ENCODE measurements at regions not wholly inside any gene's neighbourhood (a gene's known extent, or its start where the extent isn't known, plus 50 kb on each side); places are given as distances from the start of the nearest gene placed in this dataset.

GRCh38 chr1:213484333-213484732 lies 433.3 kb downstream of the RPS6KC1 start:
- Histone ChIP-seq H3K4me3 (ENCODE audit: insufficient read depth, low read depth, low read length) (no peak overlapping the region), H3K27ac (ENCODE audit: low read depth, low read length) (no peak overlapping the region), H3K27me3 (ENCODE audit: insufficient read depth, low read length) (no peaks in the 10 kb centered on the region), H3K9me3 (ENCODE audit: insufficient read depth, low read depth, low read length) (no peaks in the 10 kb centered on the region), H3K4me2 (ENCODE audit: low read length) (no peak overlapping the region), H2AFZ (ENCODE audit: low read depth, low read length) (no peak overlapping the region), H4K20me1 (ENCODE audit: insufficient read depth, low read length) (no peaks in the 10 kb centered on the region), H3K79me2 (ENCODE audit: insufficient read depth, low read length) (no peaks in the 10 kb centered on the region), H3K9ac (ENCODE audit: low read length) (no peak overlapping the region), H3K4me1 (ENCODE audit: insufficient read depth, low read length) (no peaks in the 10 kb centered on the region), H3K36me3 (ENCODE audit: insufficient read depth, low read length) (no peaks in the 10 kb centered on the region)
- H3K27ac Mint-ChIP-seq (ENCODE audit: unreplicated experiment) = no peak overlapping the region
- H3K36me3 Mint-ChIP-seq (ENCODE audit: low read depth, unreplicated experiment) = no peaks in the 10 kb centered on the region
- no peak overlapping the region for H3K4me3 Mint-ChIP-seq (ENCODE audit: unreplicated experiment)
- FAIRE-seq = no peak
- TF ChIP-seq EZH2 (IDR thresholded peaks at IDR 0.05; ENCODE audit: insufficient read depth, low read length) = no peak
- TF ChIP-seq, protein P1, sequence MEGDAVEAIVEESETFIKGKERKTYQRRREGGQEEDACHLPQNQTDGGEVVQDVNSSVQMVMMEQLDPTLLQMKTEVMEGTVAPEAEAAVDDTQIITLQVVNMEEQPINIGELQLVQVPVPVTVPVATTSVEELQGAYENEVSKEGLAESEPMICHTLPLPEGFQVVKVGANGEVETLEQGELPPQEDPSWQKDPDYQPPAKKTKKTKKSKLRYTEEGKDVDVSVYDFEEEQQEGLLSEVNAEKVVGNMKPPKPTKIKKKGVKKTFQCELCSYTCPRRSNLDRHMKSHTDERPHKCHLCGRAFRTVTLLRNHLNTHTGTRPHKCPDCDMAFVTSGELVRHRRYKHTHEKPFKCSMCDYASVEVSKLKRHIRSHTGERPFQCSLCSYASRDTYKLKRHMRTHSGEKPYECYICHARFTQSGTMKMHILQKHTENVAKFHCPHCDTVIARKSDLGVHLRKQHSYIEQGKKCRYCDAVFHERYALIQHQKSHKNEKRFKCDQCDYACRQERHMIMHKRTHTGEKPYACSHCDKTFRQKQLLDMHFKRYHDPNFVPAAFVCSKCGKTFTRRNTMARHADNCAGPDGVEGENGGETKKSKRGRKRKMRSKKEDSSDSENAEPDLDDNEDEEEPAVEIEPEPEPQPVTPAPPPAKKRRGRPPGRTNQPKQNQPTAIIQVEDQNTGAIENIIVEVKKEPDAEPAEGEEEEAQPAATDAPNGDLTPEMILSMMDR (IDR thresholded peaks at IDR 0.05; ENCODE audit: insufficient read depth, low read depth, low read length) = no peak
- H3K4me1 Mint-ChIP-seq (ENCODE audit: low read depth, unreplicated experiment) = no peaks in the 10 kb centered on the region
- no peaks in the 10 kb centered on the region for H3K9me3 Mint-ChIP-seq (ENCODE audit: unreplicated experiment)
- DNase-seq (ENCODE audit: low read depth) = no peak
- H3K27me3 Mint-ChIP-seq (ENCODE audit: low read depth, unreplicated experiment) = peaks cover 8% of the 10 kb centered on the region

GRCh38 chr1:213484758-213485157 lies 433.7 kb downstream of the RPS6KC1 start:
- Mint-ChIP-seq H3K27me3 (ENCODE audit: low read depth, unreplicated experiment) (peaks cover 12% of the 10 kb centered on the region), H3K4me1 (ENCODE audit: low read depth, unreplicated experiment) (no peaks in the 10 kb centered on the region), H3K9me3 (ENCODE audit: unreplicated experiment) (no peaks in the 10 kb centered on the region), H3K27ac (ENCODE audit: unreplicated experiment) (no peak overlapping the region), H3K36me3 (ENCODE audit: low read depth, unreplicated experiment) (no peaks in the 10 kb centered on the region), H3K4me3 (ENCODE audit: unreplicated experiment) (no peak overlapping the region)
- Histone ChIP-seq H3K9me3 (ENCODE audit: insufficient read depth, low read depth, low read length) (no peaks in the 10 kb centered on the region), H2AFZ (ENCODE audit: low read depth, low read length) (no peak overlapping the region), H3K4me1 (ENCODE audit: insufficient read depth, low read length) (no peaks in the 10 kb centered on the region), H3K27ac (ENCODE audit: low read depth, low read length) (no peak overlapping the region), H3K36me3 (ENCODE audit: insufficient read depth, low read length) (no peaks in the 10 kb centered on the region), H4K20me1 (ENCODE audit: insufficient read depth, low read length) (no peaks in the 10 kb centered on the region), H3K4me2 (ENCODE audit: low read length) (no peak overlapping the region), H3K79me2 (ENCODE audit: insufficient read depth, low read length) (no peaks in the 10 kb centered on the region), H3K4me3 (ENCODE audit: insufficient read depth, low read depth, low read length) (no peak overlapping the region), H3K9ac (ENCODE audit: low read length) (no peak overlapping the region), H3K27me3 (ENCODE audit: insufficient read depth, low read length) (no peaks in the 10 kb centered on the region)
- TF ChIP-seq, protein P1 (IDR thresholded peaks at IDR 0.05; ENCODE audit: insufficient read depth, low read depth, low read length) = no peak
- TF ChIP-seq EZH2 (IDR thresholded peaks at IDR 0.05; ENCODE audit: insufficient read depth, low read length) = no peak
- FAIRE-seq = no peak
- DNase-seq (ENCODE audit: low read depth) = no peak

- TF ChIP-seq, protein P1 (IDR thresholded peaks at IDR 0.05; ENCODE audit: insufficient read depth, low read depth, low read length) = no peak
- H3K4me1 Mint-ChIP-seq (ENCODE audit: low read depth, unreplicated experiment) = no peaks in the 10 kb centered on the region
- H3K27ac ChIP-seq (ENCODE audit: low read depth, low read length) = no peak overlapping the region
- no peak for FAIRE-seq
- H3K4me3 ChIP-seq (ENCODE audit: insufficient read depth, low read depth, low read length) = no peak overlapping the region
- H3K9me3 Mint-ChIP-seq (ENCODE audit: unreplicated experiment) = peaks cover 4% of the 10 kb centered on the region
- H3K4me3 Mint-ChIP-seq (ENCODE audit: unreplicated experiment) = no peak overlapping the region
- no peaks in the 10 kb centered on the region for H3K79me2 ChIP-seq (ENCODE audit: insufficient read depth, low read length)
- no peak overlapping the region for H3K27ac Mint-ChIP-seq (ENCODE audit: unreplicated experiment)
- no peaks in the 10 kb centered on the region for H3K36me3 ChIP-seq (ENCODE audit: insufficient read depth, low read length)
- no peaks in the 10 kb centered on the region for H4K20me1 ChIP-seq (ENCODE audit: insufficient read depth, low read length)
- no peak overlapping the region for H3K9ac ChIP-seq (ENCODE audit: low read length)
- H3K36me3 Mint-ChIP-seq (ENCODE audit: low read depth, unreplicated experiment) = peaks cover 2% of the 10 kb centered on the region
- H3K9me3 ChIP-seq (ENCODE audit: insufficient read depth, low read depth, low read length) = no peaks in the 10 kb centered on the region
- DNase-seq (ENCODE audit: low read depth) = no peak
- H3K4me2 ChIP-seq (ENCODE audit: low read length) = no peak overlapping the region
- no peak overlapping the region for H2AFZ ChIP-seq (ENCODE audit: low read depth, low read length)
- H3K27me3 Mint-ChIP-seq (ENCODE audit: low read depth, unreplicated experiment) = peaks cover 22% of the 10 kb centered on the region
- no peaks in the 10 kb centered on the region for H3K4me1 ChIP-seq (ENCODE audit: insufficient read depth, low read length)
- H3K27me3 ChIP-seq (ENCODE audit: insufficient read depth, low read length) = no peaks in the 10 kb centered on the region
These were observed 435.4 kb downstream of the RPS6KC1 start for GRCh38 chr1:213486488-213486887.
